ENCODE measurements at regions not wholly inside any gene's neighbourhood (a gene's known extent, or its start where the extent isn't known, plus 50 kb on each side); places are given as distances from the start of the nearest gene placed in this dataset.

- no TSS peak for BruUV-seq (replicated peaks)
- Histone ChIP-seq H3K79me2 (ENCODE audit: insufficient read depth, low read depth, low read length) (no peaks in the 10 kb centered on the region), H3K9me2 (ENCODE audit: insufficient read depth, low read length) (no peaks in the 10 kb centered on the region), H2AFZ (ENCODE audit: low read length) (no peak overlapping the region), H3K27ac (ENCODE audit: low read depth, low read length, poor library complexity, severe bottlenecking) (no peak overlapping the region), H3K36me3 (ENCODE audit: insufficient read depth, low read length) (no peaks in the 10 kb centered on the region), H3K4me1 (ENCODE audit: insufficient read depth, low read length, poor library complexity, severe bottlenecking) (no peaks in the 10 kb centered on the region), H4K20me1 (ENCODE audit: insufficient read depth, low read length) (no peaks in the 10 kb centered on the region), H3K4me2 (ENCODE audit: low read length) (no peak overlapping the region), H3K4me3 (ENCODE audit: low read depth, low read length, poor library complexity, severe bottlenecking) (no peak overlapping the region), H3K9me3 (ENCODE audit: low read length) (no peaks in the 10 kb centered on the region)
- TF ChIP-seq EZH2phosphoT487 (IDR thresholded peaks at IDR 0.05; ENCODE audit: borderline replicate concordance, low read depth, low read length): no peak
- no peak for TF ChIP-seq CTCF (conservative IDR thresholded peaks at IDR 0.05; ENCODE audit: low read length)
- DNase-seq (ENCODE audit: low spot score): no peak
- POLR2A ChIA-PET: no interaction called here
- intact Hi-C loops (cut with micrococcal nuclease; ENCODE audit: unreplicated experiment): no loop called here
- CTCF ChIA-PET (ENCODE audit: unreplicated experiment): no interaction called here
Measured at GRCh38 chr16:51268237-51268636, 117.2 kb upstream of the SALL1 start.

- Histone ChIP-seq H3K9me2 (ENCODE audit: insufficient read depth, low read length) (no peaks in the 10 kb centered on the region), H3K4me2 (ENCODE audit: low read length) (no peak overlapping the region), H3K4me1 (ENCODE audit: insufficient read depth, low read length, poor library complexity, severe bottlenecking) (no peaks in the 10 kb centered on the region), H2AFZ (ENCODE audit: low read length) (no peak overlapping the region), H3K9me3 (ENCODE audit: low read length) (no peaks in the 10 kb centered on the region), H3K36me3 (ENCODE audit: insufficient read depth, low read length) (no peaks in the 10 kb centered on the region), H4K20me1 (ENCODE audit: insufficient read depth, low read length) (no peaks in the 10 kb centered on the region), H3K79me2 (ENCODE audit: insufficient read depth, low read depth, low read length) (no peaks in the 10 kb centered on the region), H3K4me3 (ENCODE audit: low read depth, low read length, poor library complexity, severe bottlenecking) (no peak overlapping the region), H3K27ac (ENCODE audit: low read depth, low read length, poor library complexity, severe bottlenecking) (no peak overlapping the region)
- intact Hi-C loops (cut with micrococcal nuclease; ENCODE audit: unreplicated experiment): no loop called here
- ChIA-PET CTCF (ENCODE audit: unreplicated experiment) (no interaction called here), POLR2A (no interaction called here)
- BruUV-seq (replicated peaks): no TSS peak
- no peak for DNase-seq (ENCODE audit: low spot score)
- TF ChIP-seq CTCF (conservative IDR thresholded peaks at IDR 0.05; ENCODE audit: low read length): no peak
- TF ChIP-seq EZH2phosphoT487 (IDR thresholded peaks at IDR 0.05; ENCODE audit: borderline replicate concordance, low read depth, low read length): no peak
Measured at GRCh38 chr16:51267681-51268080, 116.6 kb upstream of the SALL1 start.

GRCh38 chr16:51262428-51262827, 111.4 kb upstream of the SALL1 start:
- Histone ChIP-seq H3K27ac (ENCODE audit: low read depth, low read length, poor library complexity, severe bottlenecking) (no peak overlapping the region), H3K9me3 (ENCODE audit: low read length) (no peaks in the 10 kb centered on the region), H2AFZ (ENCODE audit: low read length) (no peak overlapping the region), H3K4me3 (ENCODE audit: low read depth, low read length, poor library complexity, severe bottlenecking) (no peak overlapping the region), H4K20me1 (ENCODE audit: insufficient read depth, low read length) (no peaks in the 10 kb centered on the region), H3K4me2 (ENCODE audit: low read length) (no peak overlapping the region), H3K9me2 (ENCODE audit: insufficient read depth, low read length) (no peaks in the 10 kb centered on the region), H3K4me1 (ENCODE audit: insufficient read depth, low read length, poor library complexity, severe bottlenecking) (no peaks in the 10 kb centered on the region), H3K36me3 (ENCODE audit: insufficient read depth, low read length) (no peaks in the 10 kb centered on the region), H3K79me2 (ENCODE audit: insufficient read depth, low read depth, low read length) (no peaks in the 10 kb centered on the region)
- intact Hi-C loops (cut with micrococcal nuclease; ENCODE audit: unreplicated experiment): no loop called here
- CTCF ChIA-PET (ENCODE audit: unreplicated experiment): no interaction called here
- POLR2A ChIA-PET: no interaction called here
- BruUV-seq (replicated peaks): no TSS peak
- no peak for DNase-seq (ENCODE audit: low spot score)
- TF ChIP-seq CTCF (conservative IDR thresholded peaks at IDR 0.05; ENCODE audit: low read length) (no peak), EZH2phosphoT487 (IDR thresholded peaks at IDR 0.05; ENCODE audit: borderline replicate concordance, low read depth, low read length) (no peak)

Data from OCI-LY7 (cell line).